SK-N-SH (cell line): ENCODE measurements at regions not wholly inside any gene's neighbourhood (a gene's known extent, or its start where the extent isn't known, plus 50 kb on each side); places are given as distances from the start of the nearest gene placed in this dataset.

Experiments
- EP300 ChIP-seq, 2 experiments: IDR thresholded peaks; 2 replicates each; pipeline versions ENCODE4 v1.4.0 to v1.6.1; 2012; ENCODE audit warnings: borderline replicate concordance in 1 of 2, low read depth in 1 of 2, low read length in 1 of 2
- SMC3 ChIP-seq: IDR thresholded peaks from 2 replicates; pipeline ENCODE4 v1.6.1; 2012; ENCODE audit warnings: low read depth, low read length, improper control_type of control experiment
- TAF1 ChIP-seq: IDR thresholded peaks from 2 replicates; pipeline ENCODE4 v1.6.1; 2012; ENCODE audit warnings: low read depth, mild to moderate bottlenecking, low read length, moderate library complexity, borderline replicate concordance
- TCF12 ChIP-seq: IDR thresholded peaks from 2 replicates; pipeline ENCODE4 v1.4.0; 2012
- TF ChIP-seq, protein P1 (sequence below): fragments of 200-600 bp; sonication (generic); IDR thresholded peaks from 2 replicates; pipeline ENCODE4 v1.6.1; 2017; ENCODE audit warnings: antibody characterized with exemption, mild to moderate bottlenecking, moderate library complexity

DNA sequence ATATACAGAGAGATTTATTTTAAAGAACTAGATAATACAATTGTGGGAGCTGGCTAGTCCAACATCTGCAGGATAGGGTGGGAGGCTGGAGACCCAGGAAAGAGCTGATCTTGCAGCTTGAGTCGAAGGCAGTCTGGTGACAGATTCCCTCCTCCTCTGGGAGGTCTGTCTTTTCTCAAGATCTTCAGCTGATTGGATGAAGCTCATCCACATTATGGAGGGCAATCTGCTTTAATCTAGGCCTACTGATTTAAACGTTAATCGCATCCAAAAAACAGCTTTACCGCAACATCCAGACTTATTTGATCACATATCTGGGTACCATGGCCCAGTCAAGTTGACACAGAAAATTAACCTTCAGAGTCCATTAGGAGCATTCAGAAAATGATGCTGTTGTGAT is 168.1 kb downstream of the ATPSCKMT start:
- TF ChIP-seq, protein P1, sequence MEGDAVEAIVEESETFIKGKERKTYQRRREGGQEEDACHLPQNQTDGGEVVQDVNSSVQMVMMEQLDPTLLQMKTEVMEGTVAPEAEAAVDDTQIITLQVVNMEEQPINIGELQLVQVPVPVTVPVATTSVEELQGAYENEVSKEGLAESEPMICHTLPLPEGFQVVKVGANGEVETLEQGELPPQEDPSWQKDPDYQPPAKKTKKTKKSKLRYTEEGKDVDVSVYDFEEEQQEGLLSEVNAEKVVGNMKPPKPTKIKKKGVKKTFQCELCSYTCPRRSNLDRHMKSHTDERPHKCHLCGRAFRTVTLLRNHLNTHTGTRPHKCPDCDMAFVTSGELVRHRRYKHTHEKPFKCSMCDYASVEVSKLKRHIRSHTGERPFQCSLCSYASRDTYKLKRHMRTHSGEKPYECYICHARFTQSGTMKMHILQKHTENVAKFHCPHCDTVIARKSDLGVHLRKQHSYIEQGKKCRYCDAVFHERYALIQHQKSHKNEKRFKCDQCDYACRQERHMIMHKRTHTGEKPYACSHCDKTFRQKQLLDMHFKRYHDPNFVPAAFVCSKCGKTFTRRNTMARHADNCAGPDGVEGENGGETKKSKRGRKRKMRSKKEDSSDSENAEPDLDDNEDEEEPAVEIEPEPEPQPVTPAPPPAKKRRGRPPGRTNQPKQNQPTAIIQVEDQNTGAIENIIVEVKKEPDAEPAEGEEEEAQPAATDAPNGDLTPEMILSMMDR, result no peak
- TF ChIP-seq EP300 (IDR thresholded peaks at IDR 0.05; ENCODE audit: borderline replicate concordance in 1 of 2, low read depth in 1 of 2, low read length in 1 of 2) (no peak), TCF12 (no peak), TAF1 (no peak), SMC3 (no peak)
